Testis (tissue), 2 donors: ENCODE measurements at regions not wholly inside any gene's neighbourhood (a gene's known extent, or its start where the extent isn't known, plus 50 kb on each side); places are given as distances from the start of the nearest gene placed in this dataset.

Experiments used
- POLR2A ChIP-seq: fragments of 450-650 bp; IDR thresholded peaks from one replicate; pipeline ENCODE4 v1.6.1; 2017; ENCODE audit warnings: antibody characterized with exemption, mild to moderate bottlenecking, moderate library complexity
- TF ChIP-seq, protein P1 (sequence below), 3 experiments: fragments of 450-650 bp in 2 of 3; fragments of 200-600 bp in 1 of 3; sonication (generic) in 1 of 3; IDR thresholded peaks; one replicate each; pipeline ENCODE4 v1.5.1; 2016 to 2019; ENCODE audit warnings: antibody characterized with exemption in 3 of 3, mild to moderate bottlenecking in 2 of 3, moderate library complexity in 1 of 3

DNA sequence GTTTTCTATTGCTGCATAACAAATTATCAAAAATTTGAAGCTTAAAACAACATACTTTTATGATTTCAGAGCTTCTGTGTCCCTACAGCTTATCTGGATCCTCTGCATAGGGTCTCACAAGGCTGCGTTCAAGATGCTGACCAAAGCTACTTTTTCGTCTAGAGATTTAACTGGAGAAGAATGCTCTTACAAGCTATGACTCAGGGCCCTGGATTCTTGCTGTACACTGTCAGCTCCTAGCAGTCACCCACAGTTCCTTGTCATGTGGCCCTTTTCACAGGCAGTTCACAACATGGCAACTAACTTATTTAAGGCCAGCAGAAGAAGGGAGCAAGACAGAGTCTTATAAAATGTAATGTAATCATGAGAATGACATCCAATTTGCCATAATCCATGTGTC is 70.8 kb upstream of the FAM174A start:
- TF ChIP-seq, protein P1, sequence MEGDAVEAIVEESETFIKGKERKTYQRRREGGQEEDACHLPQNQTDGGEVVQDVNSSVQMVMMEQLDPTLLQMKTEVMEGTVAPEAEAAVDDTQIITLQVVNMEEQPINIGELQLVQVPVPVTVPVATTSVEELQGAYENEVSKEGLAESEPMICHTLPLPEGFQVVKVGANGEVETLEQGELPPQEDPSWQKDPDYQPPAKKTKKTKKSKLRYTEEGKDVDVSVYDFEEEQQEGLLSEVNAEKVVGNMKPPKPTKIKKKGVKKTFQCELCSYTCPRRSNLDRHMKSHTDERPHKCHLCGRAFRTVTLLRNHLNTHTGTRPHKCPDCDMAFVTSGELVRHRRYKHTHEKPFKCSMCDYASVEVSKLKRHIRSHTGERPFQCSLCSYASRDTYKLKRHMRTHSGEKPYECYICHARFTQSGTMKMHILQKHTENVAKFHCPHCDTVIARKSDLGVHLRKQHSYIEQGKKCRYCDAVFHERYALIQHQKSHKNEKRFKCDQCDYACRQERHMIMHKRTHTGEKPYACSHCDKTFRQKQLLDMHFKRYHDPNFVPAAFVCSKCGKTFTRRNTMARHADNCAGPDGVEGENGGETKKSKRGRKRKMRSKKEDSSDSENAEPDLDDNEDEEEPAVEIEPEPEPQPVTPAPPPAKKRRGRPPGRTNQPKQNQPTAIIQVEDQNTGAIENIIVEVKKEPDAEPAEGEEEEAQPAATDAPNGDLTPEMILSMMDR (IDR thresholded peaks at IDR 0.05) = no peak
- no peak for TF ChIP-seq POLR2A
